NAMALWA (cell line): ENCODE measurements at regions not wholly inside any gene's neighbourhood (a gene's known extent, or its start where the extent isn't known, plus 50 kb on each side); places are given as distances from the start of the nearest gene placed in this dataset.
"Not testable (repeated sequence)": the region's sequence is repeated elsewhere in the genome, so short reads cannot be mapped to it uniquely, and the experiment has no call there.

Source experiments
- DNase-seq: peaks from one replicate; pipeline ENCODE4 v3.0.0-alpha.2; 2015; ENCODE audit warnings: low spot score

DNA sequence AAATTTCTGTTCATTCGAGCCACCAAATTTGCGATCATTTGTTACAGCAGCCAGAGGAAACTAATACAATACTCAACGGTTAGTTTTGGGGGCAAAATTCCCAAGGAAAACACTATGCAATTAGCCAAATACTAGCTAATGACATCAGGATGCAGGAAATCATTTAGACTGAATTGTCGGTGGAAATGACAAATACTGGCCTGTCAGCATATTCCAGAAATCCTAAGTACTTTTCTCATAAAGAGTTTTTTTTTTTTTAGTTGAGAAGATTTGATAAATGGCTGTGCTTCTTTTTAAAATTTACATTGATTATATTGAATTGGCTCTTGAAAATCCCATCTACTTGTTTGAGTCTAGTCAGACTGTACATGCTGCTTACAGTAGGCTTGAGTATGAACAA is 410.1 kb downstream of the SUCLG1 start:
- DNase-seq = no peak

DNA sequence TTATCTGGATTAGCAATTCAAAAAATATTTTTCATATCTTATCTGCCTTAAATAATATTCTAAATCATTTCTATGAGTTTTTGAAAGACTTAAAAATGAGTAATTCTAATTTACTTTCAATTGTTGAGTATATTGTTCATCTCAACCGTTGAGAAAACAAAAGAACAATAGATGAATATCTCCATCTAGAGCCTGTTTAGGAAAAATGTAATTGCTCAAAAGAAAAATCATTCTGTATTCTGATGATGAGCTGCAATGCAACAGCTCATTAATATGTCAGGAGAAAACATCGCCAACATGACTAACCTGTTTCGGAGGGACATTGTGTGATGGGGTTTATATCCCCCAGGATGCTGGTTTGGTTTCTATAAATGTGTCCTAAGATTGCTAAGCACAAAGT is 417.6 kb downstream of the SUCLG1 start:
- no peak for DNase-seq

DNA sequence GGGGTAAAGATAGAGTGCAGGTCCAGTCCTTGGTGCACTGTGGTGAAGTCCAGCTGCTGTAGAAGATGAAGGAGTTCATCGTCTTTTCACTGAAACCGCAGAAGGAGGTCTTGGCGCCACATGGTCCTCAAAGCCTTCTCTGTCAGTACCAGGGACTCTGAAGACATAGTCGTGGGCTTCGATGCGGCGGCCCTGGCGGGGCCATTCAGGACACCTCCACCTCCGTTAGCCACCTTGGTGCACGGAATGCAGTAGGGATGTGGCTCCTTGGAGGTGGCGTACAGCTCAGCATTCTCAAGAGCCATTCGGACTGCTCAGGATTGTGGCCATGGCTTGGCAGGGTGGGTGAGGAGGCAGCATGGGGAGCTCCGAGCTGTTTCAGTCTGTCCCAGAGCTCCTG is 418.8 kb downstream of the SUCLG1 start:
- no peak for DNase-seq

DNA sequence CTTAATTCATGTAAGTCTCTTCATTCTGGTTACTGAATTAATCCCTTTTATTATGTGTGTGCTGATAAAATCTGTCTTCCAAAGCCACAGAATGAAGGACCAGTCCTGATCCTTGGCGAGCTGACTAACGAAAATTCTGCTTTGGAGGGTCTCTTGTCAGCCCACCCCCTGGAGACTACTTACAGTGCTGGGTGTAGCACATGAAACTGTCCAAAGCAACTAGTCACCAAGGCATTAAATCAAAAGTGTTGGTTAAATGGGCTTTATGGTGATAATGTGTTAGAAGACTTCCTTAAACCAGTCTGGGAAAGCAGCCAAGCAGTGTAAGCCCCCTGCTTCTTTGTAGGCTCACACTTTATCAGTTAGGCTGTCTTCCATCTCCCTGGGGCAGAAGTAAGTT is 420.2 kb downstream of the SUCLG1 start:
- DNase-seq = no peak

DNA sequence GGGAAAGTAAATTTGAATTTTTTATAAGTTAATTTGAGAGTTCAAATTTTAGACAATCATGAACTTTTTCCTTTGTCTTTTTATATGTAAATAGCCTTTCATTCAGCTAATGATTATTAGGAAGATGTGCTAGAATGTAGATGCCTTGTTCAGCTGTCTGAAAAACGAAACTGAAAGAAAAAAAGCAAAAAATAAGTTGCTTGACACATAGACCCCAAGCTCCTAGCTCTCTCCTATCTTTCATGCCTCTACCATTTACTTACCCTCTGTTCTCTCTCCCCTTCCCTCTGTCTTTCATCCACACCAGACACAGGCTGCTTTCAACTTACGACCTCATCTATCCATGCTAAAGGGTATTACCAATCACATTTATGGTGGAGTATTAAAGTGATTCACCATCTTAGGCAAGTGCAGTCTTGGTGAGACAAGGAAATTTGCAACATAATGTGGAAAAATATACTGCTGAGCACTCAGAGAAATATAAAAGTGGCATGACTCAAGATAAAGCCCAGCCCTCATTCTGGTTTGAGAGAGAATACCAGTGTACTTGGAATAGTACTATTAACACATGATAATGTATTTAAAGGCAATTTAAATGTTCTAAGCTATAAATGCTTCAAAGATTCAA is 425.6 kb downstream of the SUCLG1 start:
- DNase-seq = no peak

DNA sequence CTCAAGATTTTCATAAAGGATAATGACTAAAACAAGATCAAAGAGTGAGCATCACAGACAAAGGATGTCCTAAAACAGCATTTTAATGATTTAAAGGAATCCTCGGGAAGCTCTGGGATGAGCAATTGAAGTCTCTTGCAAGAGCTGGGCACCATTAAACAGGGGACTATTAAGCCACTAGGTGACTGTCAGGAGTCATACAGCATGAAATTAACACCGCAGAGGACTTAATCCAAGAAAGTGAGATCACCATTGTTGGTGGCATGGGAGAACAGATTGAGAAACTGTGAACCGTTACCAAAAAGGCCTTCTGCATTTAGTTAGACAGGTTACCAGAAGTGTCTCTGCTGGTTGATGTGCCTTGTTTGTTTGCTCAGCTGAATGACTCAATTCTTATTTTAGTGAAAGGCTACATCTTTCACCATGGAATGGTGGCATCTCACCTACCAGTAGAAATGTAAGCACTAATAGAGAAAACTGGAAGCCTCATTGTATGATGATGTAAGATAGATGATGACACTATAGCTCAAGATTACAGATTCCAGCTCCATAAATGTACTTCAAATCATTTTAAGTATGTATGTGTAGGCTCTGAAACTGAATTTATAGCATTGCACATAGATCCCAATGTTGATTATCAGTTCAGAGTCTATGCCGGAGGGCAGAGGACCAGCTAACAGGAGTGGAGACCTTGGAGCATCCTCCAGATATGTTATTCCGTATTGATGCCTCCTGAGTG is 427.6 kb downstream of the SUCLG1 start:
- no peak for DNase-seq

DNA sequence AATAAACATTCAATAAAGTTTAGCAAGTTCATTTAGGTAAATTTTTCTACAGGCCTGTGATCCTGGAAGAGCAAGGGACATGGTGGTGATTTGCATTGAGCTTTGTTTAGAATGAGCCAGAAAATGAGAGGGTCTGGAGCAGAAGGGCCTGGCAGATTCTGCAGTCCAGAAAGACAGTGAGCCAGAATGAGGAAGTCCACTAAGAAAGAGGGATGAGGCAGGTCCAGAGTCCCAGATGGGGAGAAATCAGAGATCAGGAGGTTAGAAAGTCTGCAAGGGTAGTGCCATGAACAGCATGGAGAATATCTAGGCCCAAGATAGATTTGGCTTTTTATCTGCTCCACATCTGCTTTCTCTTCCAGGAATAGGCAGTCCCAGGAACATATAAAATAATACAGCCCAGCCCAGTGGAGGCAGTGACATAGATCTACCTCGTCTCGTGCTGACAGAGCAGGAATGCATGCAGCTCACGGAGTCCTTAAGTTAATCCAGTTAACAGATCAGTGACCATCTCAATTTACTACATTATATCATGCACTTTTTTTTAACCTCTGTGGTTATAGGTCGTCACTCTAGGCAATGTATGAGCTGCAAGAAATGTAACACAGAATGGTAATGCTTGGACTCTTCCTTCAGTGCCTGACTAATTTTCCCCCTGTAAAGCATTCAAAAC is 429.0 kb downstream of the SUCLG1 start:
- DNase-seq = no peak

DNA sequence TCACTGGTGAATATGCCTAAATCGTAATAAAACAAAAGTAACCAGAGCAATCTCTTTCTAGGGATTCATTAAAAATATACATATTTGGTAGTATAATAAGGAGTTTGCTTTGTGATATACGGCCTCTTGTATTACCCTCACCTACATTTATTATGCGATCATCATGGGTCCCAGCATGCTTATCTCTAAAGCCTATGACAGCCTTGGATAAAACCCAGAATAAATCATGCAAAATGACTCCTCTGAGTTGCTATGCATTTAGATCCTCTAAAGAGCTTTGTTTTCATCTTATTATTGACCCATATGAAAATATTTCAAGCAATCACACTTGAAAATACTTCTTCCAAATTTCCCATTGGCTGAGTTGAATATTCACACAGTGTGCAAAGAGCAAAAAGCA is 432.3 kb downstream of the SUCLG1 start:
- DNase-seq = no peak

DNA sequence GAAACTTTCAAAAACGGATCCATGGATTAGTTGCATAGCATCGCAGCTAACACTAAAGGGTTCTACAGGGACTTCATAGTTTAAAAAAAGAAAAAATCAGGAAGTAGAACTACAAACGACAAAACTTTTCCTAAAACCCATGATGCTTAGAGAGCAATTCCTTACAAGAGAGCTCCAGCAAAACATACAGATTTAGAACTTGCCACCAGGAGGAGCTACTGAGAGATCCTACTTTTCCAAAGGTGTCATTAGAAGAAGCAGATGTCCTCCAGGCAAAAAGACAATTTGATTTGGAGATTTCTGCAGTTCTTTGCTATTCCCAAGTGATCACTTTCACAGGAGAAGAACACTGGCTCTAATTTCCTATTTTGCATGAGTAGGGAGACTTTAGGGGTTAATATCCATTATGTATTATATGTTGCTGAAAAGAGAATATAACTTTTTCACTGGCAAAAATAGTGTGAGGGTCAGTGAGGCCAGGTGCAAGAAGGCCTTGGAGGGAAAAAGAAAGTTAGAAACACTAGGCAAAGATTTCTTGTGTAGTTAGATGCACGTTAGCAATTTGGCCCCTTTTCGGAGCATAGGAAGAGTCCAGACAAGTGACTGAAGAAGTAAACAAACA is 436.2 kb downstream of the SUCLG1 start:
- DNase-seq = peak; percentile 60

DNA sequence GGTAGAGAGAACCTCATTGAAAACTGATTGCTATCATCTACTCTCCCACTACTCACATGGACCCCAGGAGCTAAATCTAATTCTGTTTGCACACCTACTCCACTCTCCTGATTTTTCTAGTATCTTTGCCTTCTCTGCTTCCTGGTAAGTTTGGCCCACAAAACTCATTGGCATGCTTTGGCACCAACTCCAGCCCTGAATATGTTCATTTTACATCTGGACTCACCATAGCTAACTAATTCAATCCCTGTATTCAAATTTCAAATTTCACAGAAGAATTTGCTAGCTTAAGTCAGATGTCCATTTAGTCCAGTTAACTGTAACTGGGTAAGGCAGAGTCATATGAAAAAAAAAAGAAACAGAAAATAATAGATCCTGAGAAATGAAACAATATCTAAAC is 442.1 kb downstream of the SUCLG1 start:
- no peak for DNase-seq

DNA sequence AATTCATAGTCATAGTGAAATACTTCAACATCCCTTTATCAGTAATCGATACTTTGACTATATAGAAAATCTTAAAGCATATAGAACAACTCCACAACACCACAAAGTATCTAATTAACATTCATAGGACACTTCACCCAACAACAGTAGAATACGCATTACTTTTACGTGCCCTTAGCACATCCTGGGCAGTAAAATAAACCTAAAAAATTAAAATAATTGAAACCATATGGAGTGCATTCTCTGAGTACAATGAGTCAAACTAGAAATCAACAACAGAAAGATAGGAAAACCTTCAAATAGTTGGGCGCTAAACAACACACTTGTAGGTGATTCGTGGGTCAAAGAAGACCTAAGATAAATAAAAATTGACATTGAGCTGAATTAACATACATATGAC is 442.9 kb downstream of the SUCLG1 start:
- no peak for DNase-seq

DNA sequence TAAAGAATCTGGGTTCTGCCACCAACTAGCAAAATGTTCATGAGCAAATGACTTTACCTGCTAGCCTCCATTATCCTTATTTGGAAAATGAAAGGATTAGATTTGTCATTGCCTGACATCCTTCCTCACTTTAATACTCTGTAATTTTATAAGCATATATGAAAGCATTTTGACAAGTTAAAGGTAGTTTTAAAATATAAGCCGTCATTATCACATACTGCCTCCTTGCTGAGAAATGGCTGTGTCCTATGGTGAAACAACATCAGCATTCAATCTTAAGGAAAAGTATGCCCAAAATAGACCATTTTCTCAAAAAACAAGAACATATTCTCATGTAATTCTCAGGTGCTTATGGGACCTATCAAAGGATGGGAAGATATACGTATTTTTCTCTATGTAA is 461.2 kb downstream of the SUCLG1 start:
- DNase-seq = no peak

DNA sequence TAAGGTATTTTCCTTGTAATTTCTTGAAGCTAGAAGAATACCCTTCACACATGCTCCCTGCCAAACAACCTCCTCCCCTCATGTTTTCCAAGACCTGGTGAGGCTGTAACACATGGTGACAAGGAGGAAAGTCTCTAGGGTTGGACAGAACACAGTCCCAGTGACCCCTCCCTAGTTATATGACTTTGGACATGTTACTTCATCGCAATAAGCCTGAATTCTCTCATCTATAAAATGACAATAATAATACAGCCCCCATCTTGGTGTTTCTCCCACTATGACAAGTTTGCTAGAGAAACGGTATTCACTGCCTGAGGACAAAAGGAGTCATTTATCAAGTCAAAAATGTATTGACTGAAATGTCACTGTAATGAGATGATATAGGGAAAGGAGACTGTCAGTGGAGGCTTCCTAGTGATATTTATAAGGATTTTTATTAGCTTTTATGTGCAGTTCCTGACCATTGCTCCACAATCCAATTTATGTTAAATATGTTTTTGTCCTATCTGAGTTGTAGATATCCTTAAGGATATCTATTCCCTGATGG is 464.4 kb downstream of the SUCLG1 start:
- no peak for DNase-seq

DNA sequence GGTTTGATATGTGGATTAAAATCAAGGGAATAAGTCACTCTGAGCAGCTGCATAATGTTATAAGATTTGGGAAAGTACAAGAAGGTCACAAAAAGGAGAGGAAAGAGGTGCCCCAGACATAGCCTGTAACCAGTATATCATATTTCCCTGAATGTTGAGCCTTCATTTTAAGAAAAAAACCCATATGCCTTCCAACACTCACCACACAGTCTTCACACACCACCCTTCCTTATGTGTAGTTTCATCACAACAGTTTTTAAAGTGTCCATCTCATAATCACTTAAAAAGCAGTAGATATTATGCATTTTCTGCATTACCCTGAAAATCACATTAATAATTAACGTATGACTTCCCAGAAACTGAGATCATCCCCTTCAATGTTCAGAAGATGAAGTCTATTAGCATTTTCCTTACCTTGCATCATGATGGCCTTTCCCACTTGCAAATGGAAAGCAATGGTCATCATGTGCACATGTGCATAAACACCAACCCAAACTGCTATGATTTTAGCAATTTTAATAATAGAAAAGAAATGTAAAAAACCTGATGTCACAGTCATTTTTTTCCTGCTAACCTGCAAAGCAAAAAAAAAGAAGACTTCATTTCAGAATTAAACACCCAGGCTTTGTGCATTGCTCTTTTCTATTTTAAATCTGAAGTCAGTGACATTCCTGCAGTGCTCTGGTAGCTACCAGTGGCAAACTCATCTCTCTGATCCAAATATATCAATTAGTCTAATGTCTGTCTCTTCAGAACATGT is 465.0 kb downstream of the SUCLG1 start:
- DNase-seq = no peak

DNA sequence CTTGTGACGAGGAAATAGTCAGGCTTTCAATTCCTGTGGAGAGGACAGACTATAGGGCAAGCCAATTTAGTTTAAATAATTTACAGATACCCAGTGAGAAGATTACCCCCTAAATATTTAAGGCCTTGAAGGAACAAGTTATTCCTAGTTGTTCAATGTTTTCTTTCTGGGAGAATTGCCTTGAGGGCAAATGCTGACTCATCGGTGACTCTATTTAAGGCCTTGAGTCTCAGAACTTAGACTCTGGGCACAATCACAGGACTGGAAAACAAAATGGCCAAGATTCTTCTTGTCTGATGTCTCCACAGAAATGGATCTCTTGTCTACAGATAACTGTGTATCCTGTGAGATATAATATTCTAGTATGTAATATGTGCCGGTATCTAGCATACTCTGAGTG is 467.1 kb downstream of the SUCLG1 start:
- DNase-seq = no peak

DNA sequence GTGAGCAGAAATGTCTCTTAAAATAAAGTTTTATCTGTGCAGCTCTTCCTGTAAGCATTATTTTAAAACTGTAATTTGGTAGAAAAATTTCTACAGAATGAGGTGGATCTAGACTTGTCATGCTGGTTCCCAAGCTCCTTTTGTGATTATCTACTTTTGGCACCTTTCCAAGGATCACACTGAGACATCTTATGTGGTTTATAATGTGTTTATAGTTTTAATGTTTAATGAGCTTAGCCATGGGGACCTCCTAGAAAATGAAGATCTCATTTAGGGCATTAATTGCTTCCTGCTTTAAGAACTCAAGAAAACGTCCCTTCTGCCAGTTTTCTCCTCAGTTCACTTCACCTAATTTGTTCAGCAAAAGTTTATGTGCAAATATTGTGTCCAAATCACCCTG is 468.4 kb downstream of the SUCLG1 start:
- no peak for DNase-seq

DNA sequence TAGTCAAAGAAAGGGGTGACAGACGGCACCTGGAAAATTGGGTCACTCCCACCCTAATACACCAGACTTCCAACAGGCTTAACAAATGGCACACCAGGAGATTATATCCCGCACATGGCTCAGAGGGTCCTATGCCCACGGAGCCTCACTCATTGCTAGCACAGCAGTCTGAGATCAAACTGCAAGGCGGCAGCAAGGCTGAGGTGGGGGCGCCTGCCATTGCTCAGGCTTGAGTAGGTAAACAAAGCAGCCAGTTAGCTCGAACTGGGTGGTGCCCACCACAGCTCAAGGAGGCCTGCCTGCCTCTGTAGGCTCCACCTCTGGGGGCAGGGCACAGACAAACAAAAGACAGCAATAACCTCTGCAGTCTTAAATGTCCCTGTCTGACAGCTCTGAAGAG is 482.5 kb downstream of the SUCLG1 start:
- not testable (repeated sequence) for DNase-seq

DNA sequence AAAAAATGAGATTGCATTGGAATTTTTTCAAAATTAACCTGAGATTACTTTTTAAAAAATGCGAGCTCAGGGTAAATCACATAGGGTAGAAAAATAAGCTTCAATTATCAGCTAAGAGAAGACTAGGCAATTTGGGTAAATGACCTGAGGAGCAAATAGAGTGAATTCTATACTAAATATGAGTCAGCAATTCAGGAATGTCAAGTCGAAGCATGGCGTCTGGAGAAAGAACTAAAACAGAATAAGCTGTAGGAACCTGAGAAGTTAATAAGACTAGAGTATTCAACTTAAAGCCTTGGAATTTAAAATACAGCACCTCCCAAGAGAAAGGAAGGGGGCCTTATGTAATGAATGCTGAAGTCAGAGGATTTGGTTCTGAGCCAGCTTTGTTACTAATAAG is 487.0 kb downstream of the SUCLG1 start:
- DNase-seq = no peak

DNA sequence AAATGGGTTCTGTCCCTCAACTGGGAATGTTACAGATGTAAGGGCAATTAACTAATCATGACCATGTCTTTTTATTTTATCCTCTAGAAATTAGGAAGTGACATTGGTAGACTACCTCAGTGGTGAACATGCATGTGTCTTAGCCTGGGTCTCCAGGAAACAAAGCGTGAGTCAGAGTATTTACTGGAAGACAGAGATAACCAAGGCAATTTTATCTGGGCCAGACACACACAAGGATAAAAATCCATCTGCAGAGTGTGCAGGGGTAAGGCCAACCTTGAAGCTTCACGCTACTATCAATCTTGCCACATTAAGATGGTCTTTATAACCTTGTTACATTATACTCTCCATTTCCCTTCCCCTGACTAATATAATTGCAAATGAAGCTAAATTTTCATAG is 487.5 kb downstream of the SUCLG1 start:
- DNase-seq = no peak

DNA sequence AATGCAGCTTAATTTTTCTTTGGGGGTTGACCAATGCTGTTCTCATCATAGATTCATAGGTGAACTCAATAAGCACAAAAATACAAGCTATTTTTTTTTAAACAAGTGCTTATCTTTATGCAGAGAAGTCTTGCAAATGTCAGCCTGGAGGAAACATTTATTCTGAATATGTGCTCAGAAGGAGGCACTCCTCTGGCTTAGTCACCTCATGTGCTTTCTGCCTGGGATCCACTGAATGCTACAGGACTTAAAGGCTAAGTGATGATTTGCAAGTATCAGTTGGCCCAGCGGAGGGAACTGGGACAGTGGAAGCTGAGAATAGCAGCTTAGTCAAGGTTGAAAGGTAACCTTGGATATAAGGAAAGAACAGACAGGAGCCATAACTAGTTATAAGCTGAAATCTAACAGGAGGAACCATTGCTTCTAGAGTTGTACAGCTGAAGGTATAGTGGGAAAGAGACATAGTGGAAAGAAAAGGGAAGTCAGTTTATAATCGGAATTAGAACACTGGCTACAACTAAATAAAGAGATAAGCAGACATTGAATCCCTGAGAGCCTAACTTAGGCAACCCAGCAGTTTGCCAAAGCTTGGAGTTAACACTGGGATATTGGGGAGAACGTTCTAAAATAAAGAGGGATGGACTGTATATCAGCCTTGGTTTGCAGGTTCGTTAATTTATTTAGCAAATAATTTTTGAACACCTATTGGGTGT is 488.7 kb downstream of the SUCLG1 start:
- DNase-seq = no peak

DNA sequence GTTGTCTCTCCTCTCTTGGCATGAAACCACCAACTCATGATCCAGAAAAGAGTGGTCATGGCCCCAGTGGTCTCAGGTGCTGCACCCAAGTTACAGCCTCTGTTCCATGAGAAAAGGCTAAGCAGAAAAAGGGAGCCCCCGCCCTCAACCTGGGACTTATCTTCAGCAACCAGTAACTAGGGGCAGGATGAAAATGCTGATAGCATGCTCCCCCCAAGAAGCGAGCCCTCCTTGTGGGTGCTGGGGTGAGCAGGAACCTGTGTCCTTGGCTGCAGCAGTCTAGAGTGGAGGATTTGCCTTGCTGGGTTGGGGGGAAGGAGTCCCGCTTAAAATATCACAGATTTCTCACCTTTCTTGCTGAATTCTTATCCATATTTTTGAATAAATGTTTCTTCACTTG is 490.0 kb downstream of the SUCLG1 start:
- DNase-seq = no peak
